ENCODE measurements at regions not wholly inside any gene's neighbourhood (a gene's known extent, or its start where the extent isn't known, plus 50 kb on each side); places are given as distances from the start of the nearest gene placed in this dataset.

GRCh38 chr11:122294041-122294440, 178.0 kb upstream of the BLID start:
- TF ChIP-seq, protein P1, sequence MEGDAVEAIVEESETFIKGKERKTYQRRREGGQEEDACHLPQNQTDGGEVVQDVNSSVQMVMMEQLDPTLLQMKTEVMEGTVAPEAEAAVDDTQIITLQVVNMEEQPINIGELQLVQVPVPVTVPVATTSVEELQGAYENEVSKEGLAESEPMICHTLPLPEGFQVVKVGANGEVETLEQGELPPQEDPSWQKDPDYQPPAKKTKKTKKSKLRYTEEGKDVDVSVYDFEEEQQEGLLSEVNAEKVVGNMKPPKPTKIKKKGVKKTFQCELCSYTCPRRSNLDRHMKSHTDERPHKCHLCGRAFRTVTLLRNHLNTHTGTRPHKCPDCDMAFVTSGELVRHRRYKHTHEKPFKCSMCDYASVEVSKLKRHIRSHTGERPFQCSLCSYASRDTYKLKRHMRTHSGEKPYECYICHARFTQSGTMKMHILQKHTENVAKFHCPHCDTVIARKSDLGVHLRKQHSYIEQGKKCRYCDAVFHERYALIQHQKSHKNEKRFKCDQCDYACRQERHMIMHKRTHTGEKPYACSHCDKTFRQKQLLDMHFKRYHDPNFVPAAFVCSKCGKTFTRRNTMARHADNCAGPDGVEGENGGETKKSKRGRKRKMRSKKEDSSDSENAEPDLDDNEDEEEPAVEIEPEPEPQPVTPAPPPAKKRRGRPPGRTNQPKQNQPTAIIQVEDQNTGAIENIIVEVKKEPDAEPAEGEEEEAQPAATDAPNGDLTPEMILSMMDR (conservative IDR thresholded peaks at IDR 0.05): no peak
- TF ChIP-seq ZFX (IDR thresholded peaks at IDR 0.05): no peak

Data from C4-2B (cell line).